ENCODE measurements at regions not wholly inside any gene's neighbourhood (a gene's known extent, or its start where the extent isn't known, plus 50 kb on each side); places are given as distances from the start of the nearest gene placed in this dataset.

DNA sequence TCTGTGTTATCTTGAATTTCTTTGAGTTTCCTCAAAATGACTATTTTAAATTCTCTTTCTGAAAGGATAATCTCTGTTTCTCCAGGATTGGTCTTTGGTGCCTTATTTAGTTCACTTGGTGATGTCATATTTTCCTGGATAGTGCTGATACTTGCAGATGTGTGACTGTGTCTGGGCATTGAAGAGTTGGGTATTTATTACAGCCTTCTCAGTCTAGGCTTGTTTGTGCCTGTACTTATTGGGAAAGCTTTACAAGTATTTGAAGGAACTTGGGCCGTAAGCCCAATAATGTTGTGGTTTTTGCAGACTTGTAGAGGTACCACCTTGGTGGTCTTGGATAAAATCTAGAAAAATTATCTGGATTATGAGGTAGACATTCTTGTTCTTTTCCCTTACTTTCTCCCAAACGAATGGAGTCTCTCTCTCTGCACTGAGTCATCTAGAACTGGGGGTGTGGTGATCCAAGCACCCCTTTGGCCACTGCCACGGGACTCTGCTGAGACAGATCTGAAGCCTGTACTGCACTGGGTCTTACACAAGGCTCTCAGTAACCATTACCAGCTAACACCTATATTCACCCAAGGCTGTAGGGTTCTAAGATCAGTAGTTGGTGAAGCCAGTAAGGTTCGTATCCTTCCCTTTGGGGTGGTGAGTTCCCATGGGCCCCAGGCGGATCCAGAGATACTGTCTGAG, 703.7 kb upstream of the MGAT4C start:
- no peak overlapping the region for H2AFZ ChIP-seq (ENCODE audit: low read depth, low read length)
- H3K79me2 ChIP-seq (replicated peaks; ENCODE audit: insufficient read depth, low read length), result no peaks in the 10 kb centered on the region
- H3K9me2 ChIP-seq (ENCODE audit: insufficient read depth, low read length), result no peaks in the 10 kb centered on the region
- no peaks in the 10 kb centered on the region for H3K27me3 ChIP-seq (ENCODE audit: insufficient read depth, low read depth, low read length)
- TF ChIP-seq EP300 (conservative IDR thresholded peaks at IDR 0.05; ENCODE audit: poor library complexity, severe bottlenecking), result no peak
- TF ChIP-seq POLR2AphosphoS5 (IDR thresholded peaks at IDR 0.05), result no peak
- TF ChIP-seq EZH2 (IDR thresholded peaks at IDR 0.05; ENCODE audit: borderline replicate concordance, insufficient read depth, low read length, poor library complexity, severe bottlenecking), result no peak
- TF ChIP-seq, protein P1, sequence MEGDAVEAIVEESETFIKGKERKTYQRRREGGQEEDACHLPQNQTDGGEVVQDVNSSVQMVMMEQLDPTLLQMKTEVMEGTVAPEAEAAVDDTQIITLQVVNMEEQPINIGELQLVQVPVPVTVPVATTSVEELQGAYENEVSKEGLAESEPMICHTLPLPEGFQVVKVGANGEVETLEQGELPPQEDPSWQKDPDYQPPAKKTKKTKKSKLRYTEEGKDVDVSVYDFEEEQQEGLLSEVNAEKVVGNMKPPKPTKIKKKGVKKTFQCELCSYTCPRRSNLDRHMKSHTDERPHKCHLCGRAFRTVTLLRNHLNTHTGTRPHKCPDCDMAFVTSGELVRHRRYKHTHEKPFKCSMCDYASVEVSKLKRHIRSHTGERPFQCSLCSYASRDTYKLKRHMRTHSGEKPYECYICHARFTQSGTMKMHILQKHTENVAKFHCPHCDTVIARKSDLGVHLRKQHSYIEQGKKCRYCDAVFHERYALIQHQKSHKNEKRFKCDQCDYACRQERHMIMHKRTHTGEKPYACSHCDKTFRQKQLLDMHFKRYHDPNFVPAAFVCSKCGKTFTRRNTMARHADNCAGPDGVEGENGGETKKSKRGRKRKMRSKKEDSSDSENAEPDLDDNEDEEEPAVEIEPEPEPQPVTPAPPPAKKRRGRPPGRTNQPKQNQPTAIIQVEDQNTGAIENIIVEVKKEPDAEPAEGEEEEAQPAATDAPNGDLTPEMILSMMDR (IDR thresholded peaks at IDR 0.05; ENCODE audit: poor library complexity, severe bottlenecking), result no peak
- no peak for TF ChIP-seq RAD21 (conservative IDR thresholded peaks at IDR 0.05)
- TF ChIP-seq TAF1 (IDR thresholded peaks at IDR 0.05; ENCODE audit: low read depth), result no peak
- TF ChIP-seq, protein P2, sequence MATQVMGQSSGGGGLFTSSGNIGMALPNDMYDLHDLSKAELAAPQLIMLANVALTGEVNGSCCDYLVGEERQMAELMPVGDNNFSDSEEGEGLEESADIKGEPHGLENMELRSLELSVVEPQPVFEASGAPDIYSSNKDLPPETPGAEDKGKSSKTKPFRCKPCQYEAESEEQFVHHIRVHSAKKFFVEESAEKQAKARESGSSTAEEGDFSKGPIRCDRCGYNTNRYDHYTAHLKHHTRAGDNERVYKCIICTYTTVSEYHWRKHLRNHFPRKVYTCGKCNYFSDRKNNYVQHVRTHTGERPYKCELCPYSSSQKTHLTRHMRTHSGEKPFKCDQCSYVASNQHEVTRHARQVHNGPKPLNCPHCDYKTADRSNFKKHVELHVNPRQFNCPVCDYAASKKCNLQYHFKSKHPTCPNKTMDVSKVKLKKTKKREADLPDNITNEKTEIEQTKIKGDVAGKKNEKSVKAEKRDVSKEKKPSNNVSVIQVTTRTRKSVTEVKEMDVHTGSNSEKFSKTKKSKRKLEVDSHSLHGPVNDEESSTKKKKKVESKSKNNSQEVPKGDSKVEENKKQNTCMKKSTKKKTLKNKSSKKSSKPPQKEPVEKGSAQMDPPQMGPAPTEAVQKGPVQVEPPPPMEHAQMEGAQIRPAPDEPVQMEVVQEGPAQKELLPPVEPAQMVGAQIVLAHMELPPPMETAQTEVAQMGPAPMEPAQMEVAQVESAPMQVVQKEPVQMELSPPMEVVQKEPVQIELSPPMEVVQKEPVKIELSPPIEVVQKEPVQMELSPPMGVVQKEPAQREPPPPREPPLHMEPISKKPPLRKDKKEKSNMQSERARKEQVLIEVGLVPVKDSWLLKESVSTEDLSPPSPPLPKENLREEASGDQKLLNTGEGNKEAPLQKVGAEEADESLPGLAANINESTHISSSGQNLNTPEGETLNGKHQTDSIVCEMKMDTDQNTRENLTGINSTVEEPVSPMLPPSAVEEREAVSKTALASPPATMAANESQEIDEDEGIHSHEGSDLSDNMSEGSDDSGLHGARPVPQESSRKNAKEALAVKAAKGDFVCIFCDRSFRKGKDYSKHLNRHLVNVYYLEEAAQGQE (IDR thresholded peaks at IDR 0.05; ENCODE audit: borderline replicate concordance), result no peak
- TF ChIP-seq MXI1 (conservative IDR thresholded peaks at IDR 0.05; ENCODE audit: poor library complexity, severe bottlenecking), result no peak
- TF ChIP-seq SMC3 (conservative IDR thresholded peaks at IDR 0.05; ENCODE audit: poor library complexity), result no peak
- no peaks in the 10 kb centered on the region for H3K9me3 ChIP-seq (ENCODE audit: low read length)
- H3K9ac ChIP-seq (ENCODE audit: low read length), result no peak overlapping the region
- H3K4me2 ChIP-seq (ENCODE audit: low read length), result no peak overlapping the region
- H3K36me3 ChIP-seq (ENCODE audit: insufficient read depth, low read length), result no peaks in the 10 kb centered on the region
- H3K27ac ChIP-seq (ENCODE audit: low read length), result no peak overlapping the region
- no peaks in the 10 kb centered on the region for H3F3A ChIP-seq (ENCODE audit: insufficient read depth, low read length, poor library complexity, severe bottlenecking)
- H3K4me3 ChIP-seq (ENCODE audit: low read length), result no peak overlapping the region
- H4K20me1 ChIP-seq (ENCODE audit: insufficient read depth), result no peaks in the 10 kb centered on the region

DNA sequence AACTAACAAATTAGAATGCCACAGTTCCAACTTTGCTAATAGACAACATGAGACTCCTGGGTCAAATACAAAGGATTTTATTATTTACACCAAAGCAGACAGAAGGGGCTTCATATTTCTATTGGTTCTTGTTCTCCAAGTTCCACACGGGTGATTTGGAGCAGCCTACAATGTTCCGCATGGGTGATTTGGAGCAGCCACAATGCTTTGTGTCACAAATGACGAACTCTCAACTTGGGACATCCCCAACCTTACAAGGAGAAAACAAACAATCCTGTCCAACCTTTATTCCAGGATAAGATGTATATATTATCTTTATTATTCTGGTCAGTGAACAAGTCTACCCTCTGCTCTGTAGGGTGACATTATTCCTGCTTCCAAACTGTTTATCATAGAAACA, 694.3 kb upstream of the MGAT4C start:
- Histone ChIP-seq H3K79me2 (replicated peaks; ENCODE audit: insufficient read depth, low read length) (no peaks in the 10 kb centered on the region), H4K20me1 (ENCODE audit: insufficient read depth) (no peaks in the 10 kb centered on the region), H3K4me3 (ENCODE audit: low read length) (no peak overlapping the region), H2AFZ (ENCODE audit: low read depth, low read length) (no peak overlapping the region), H3F3A (ENCODE audit: insufficient read depth, low read length, poor library complexity, severe bottlenecking) (no peaks in the 10 kb centered on the region), H3K9me3 (ENCODE audit: low read length) (no peaks in the 10 kb centered on the region), H3K36me3 (ENCODE audit: insufficient read depth, low read length) (no peaks in the 10 kb centered on the region), H3K27ac (ENCODE audit: low read length) (no peak overlapping the region), H3K27me3 (ENCODE audit: insufficient read depth, low read depth, low read length) (no peaks in the 10 kb centered on the region), H3K4me2 (ENCODE audit: low read length) (no peak overlapping the region), H3K9ac (ENCODE audit: low read length) (no peak overlapping the region), H3K9me2 (ENCODE audit: insufficient read depth, low read length) (no peaks in the 10 kb centered on the region)
- TF ChIP-seq RAD21 (conservative IDR thresholded peaks at IDR 0.05), result no peak

All from neural cell (in vitro differentiated cells).